ENCODE measurements at regions not wholly inside any gene's neighbourhood (a gene's known extent, or its start where the extent isn't known, plus 50 kb on each side); places are given as distances from the start of the nearest gene placed in this dataset.
"Not testable (repeated sequence)": the region's sequence is repeated elsewhere in the genome, so short reads cannot be mapped to it uniquely, and the experiment has no call there.

GRCh38 chr7:14974688-14975087, 72.1 kb upstream of the DGKB start:
- TF ChIP-seq EZH2phosphoT487 (IDR thresholded peaks at IDR 0.05; ENCODE audit: low read depth): no peak
- TF ChIP-seq CTCF (IDR thresholded peaks at IDR 0.05; ENCODE audit: low read depth, low read length): no peak
- no peak overlapping the region for H3K4me2 ChIP-seq (ENCODE audit: low read length)
- H2AFZ ChIP-seq (ENCODE audit: low read depth, low read length): no peak overlapping the region
- no peaks in the 10 kb centered on the region for H3K36me3 ChIP-seq (replicated peaks; ENCODE audit: low read depth, low read length)
- H3K27me3 ChIP-seq (ENCODE audit: low read depth, low read length): no peaks in the 10 kb centered on the region
- no peak overlapping the region for H3K4me3 ChIP-seq (ENCODE audit: low read length)
- no peak overlapping the region for H3K9ac ChIP-seq (ENCODE audit: low read length)
- no peaks in the 10 kb centered on the region for H4K20me1 ChIP-seq (ENCODE audit: insufficient read depth, low read length)
- H3K79me2 ChIP-seq (ENCODE audit: low read length): no peaks in the 10 kb centered on the region
- H3K27ac ChIP-seq (ENCODE audit: low read length): no peak overlapping the region
- H3K9me3 ChIP-seq (ENCODE audit: insufficient read depth, low read length): no peaks in the 10 kb centered on the region
- peaks cover 15% of the 10 kb centered on the region; the same call in 1 of the 2 replicates for H3K4me1 ChIP-seq (ENCODE audit: low read length)

GRCh38 chr7:14973712-14974428, 71.3 kb upstream of the DGKB start:
- TF ChIP-seq CTCF (IDR thresholded peaks at IDR 0.05; ENCODE audit: low read depth, low read length) (no peak), EZH2phosphoT487 (IDR thresholded peaks at IDR 0.05; ENCODE audit: low read depth) (no peak)
- Histone ChIP-seq H3K27me3 (ENCODE audit: low read depth, low read length) (no peaks in the 10 kb centered on the region), H3K9ac (ENCODE audit: low read length) (no peak overlapping the region), H3K27ac (ENCODE audit: low read length) (no peak overlapping the region), H3K79me2 (ENCODE audit: low read length) (no peaks in the 10 kb centered on the region), H3K4me2 (ENCODE audit: low read length) (no peak overlapping the region), H2AFZ (ENCODE audit: low read depth, low read length) (no peak overlapping the region), H3K9me3 (ENCODE audit: insufficient read depth, low read length) (no peaks in the 10 kb centered on the region), H3K4me3 (ENCODE audit: low read length) (no peak overlapping the region), H3K4me1 (ENCODE audit: low read length) (peaks cover 15% of the 10 kb centered on the region; the same call in 1 of the 2 replicates), H4K20me1 (ENCODE audit: insufficient read depth, low read length) (no peaks in the 10 kb centered on the region), H3K36me3 (replicated peaks; ENCODE audit: low read depth, low read length) (no peaks in the 10 kb centered on the region)

GRCh38 chr7:14971678-14972077, 69.1 kb upstream of the DGKB start:
- H3K36me3 ChIP-seq (replicated peaks; ENCODE audit: low read depth, low read length); H3K27me3 ChIP-seq (ENCODE audit: low read depth, low read length); H3K79me2 ChIP-seq (ENCODE audit: low read length); H4K20me1 ChIP-seq (ENCODE audit: insufficient read depth, low read length); H3K9ac ChIP-seq (ENCODE audit: low read length); H3K9me3 ChIP-seq (ENCODE audit: insufficient read depth, low read length); H3K27ac ChIP-seq (ENCODE audit: low read length): not testable (repeated sequence)
- H2AFZ ChIP-seq (ENCODE audit: low read depth, low read length): 0 out of 2 replicates have a peak overlapping the region, but pooled peaks have one; percentile 41
- H3K4me3 ChIP-seq (ENCODE audit: low read length): peak overlapping the region; percentile 58
- peak overlapping the region; percentile 71 for H3K4me2 ChIP-seq (ENCODE audit: low read length)
- peaks cover 15% of the 10 kb centered on the region; the same call in 1 of the 2 replicates for H3K4me1 ChIP-seq (ENCODE audit: low read length)

GRCh38 chr7:14967376-14967775, 64.8 kb upstream of the DGKB start:
- peaks cover 15% of the 10 kb centered on the region; the same call in 1 of the 2 replicates for H3K4me1 ChIP-seq (ENCODE audit: low read length)
- H3K4me3 ChIP-seq (ENCODE audit: low read length); H3K36me3 ChIP-seq (replicated peaks; ENCODE audit: low read depth, low read length); H3K79me2 ChIP-seq (ENCODE audit: low read length); H3K9ac ChIP-seq (ENCODE audit: low read length); H3K27ac ChIP-seq (ENCODE audit: low read length); H3K27me3 ChIP-seq (ENCODE audit: low read depth, low read length); H3K9me3 ChIP-seq (ENCODE audit: insufficient read depth, low read length); H4K20me1 ChIP-seq (ENCODE audit: insufficient read depth, low read length); H3K4me2 ChIP-seq (ENCODE audit: low read length); H2AFZ ChIP-seq (ENCODE audit: low read depth, low read length): not testable (repeated sequence)

GRCh38 chr7:14962778-14963177, 60.2 kb upstream of the DGKB start:
- no peak overlapping the region for H3K9ac ChIP-seq (ENCODE audit: low read length)
- no peaks in the 10 kb centered on the region for H3K36me3 ChIP-seq (replicated peaks; ENCODE audit: low read depth, low read length)
- H2AFZ ChIP-seq (ENCODE audit: low read depth, low read length): no peak overlapping the region
- H3K9me3 ChIP-seq (ENCODE audit: insufficient read depth, low read length): no peaks in the 10 kb centered on the region
- no peak for TF ChIP-seq CTCF (IDR thresholded peaks at IDR 0.05; ENCODE audit: low read depth, low read length)
- TF ChIP-seq EZH2phosphoT487 (IDR thresholded peaks at IDR 0.05; ENCODE audit: low read depth): no peak
- no peaks in the 10 kb centered on the region for H3K4me1 ChIP-seq (ENCODE audit: low read length)
- no peaks in the 10 kb centered on the region for H4K20me1 ChIP-seq (ENCODE audit: insufficient read depth, low read length)
- H3K27me3 ChIP-seq (ENCODE audit: low read depth, low read length): no peaks in the 10 kb centered on the region
- no peaks in the 10 kb centered on the region for H3K79me2 ChIP-seq (ENCODE audit: low read length)
- peak overlapping the region; percentile 6; the same call in 1 of the 2 replicates for H3K4me2 ChIP-seq (ENCODE audit: low read length)
- H3K27ac ChIP-seq (ENCODE audit: low read length): no peak overlapping the region
- H3K4me3 ChIP-seq (ENCODE audit: low read length): no peak overlapping the region

All from OCI-LY3 (cell line).